ENCODE measurements at regions not wholly inside any gene's neighbourhood (a gene's known extent, or its start where the extent isn't known, plus 50 kb on each side); places are given as distances from the start of the nearest gene placed in this dataset.

- no peak for TF ChIP-seq ELF4 (CRISPR knock-in tag; IDR thresholded peaks at IDR 0.05; ENCODE audit: low read depth)
- TF ChIP-seq FOXJ3 (CRISPR knock-in tag; IDR thresholded peaks at IDR 0.05; ENCODE audit: borderline replicate concordance), result no peak
- TF ChIP-seq HMGA2 (CRISPR knock-in tag; IDR thresholded peaks at IDR 0.05), result no peak
These were observed 76.8 kb downstream of the OLIG3 start (continued) for GRCh38 chr6:137417396-137417795.

GRCh38 chr6:137416376-137417109, 77.7 kb downstream of the OLIG3 start:
- TF ChIP-seq ZNF138 (CRISPR knock-in tag; conservative IDR thresholded peaks at IDR 0.05) (no peak), ETV6 (CRISPR knock-in tag; IDR thresholded peaks at IDR 0.05) (no peak), ZNF425 (CRISPR knock-in tag; conservative IDR thresholded peaks at IDR 0.05) (no peak), MXD4 (CRISPR knock-in tag; IDR thresholded peaks at IDR 0.05; ENCODE audit: borderline replicate concordance) (no peak), TCF7 (CRISPR knock-in tag; IDR thresholded peaks at IDR 0.05; ENCODE audit: low read depth) (no peak), FOXP4 (CRISPR knock-in tag; IDR thresholded peaks at IDR 0.05) (no peak), FOXJ3 (CRISPR knock-in tag; IDR thresholded peaks at IDR 0.05; ENCODE audit: borderline replicate concordance) (no peak), ELF4 (CRISPR knock-in tag; IDR thresholded peaks at IDR 0.05; ENCODE audit: low read depth) (no peak), AFF4 (CRISPR knock-in tag; IDR thresholded peaks at IDR 0.05; ENCODE audit: borderline replicate concordance) (no peak), ATF3 (CRISPR knock-in tag; conservative IDR thresholded peaks at IDR 0.05) (no peak), ATF6 (CRISPR knock-in tag; IDR thresholded peaks at IDR 0.05) (no peak)
- no peaks in the 10 kb centered on the region for H3K36me3 Mint-ChIP-seq

More at GRCh38 chr6:137416376-137417109, 77.7 kb downstream of the OLIG3 start:
- CTCF ChIA-PET, result interaction anchor here (0.6 to 1.3 kb wide), 2 partner anchors 102 to 317 kb away, joined by 3 to 4 read pairs; no protein-coding TSS in a partner anchor
- ATAC-seq, result no peak
- Mint-ChIP-seq H3K4me3 (no peak overlapping the region), H3K27ac (no peak overlapping the region), H3K27me3 (ENCODE audit: low read depth) (peaks cover 3% of the 10 kb centered on the region), H3K4me1 (peaks cover 52% of the 10 kb centered on the region), H3K9me3 (no peaks in the 10 kb centered on the region)
- POLR2A ChIA-PET, result no interaction called here
- DNase-seq (ENCODE audit: low spot score), result no peak
